Prostate gland (tissue), 2 donors: ENCODE measurements at regions not wholly inside any gene's neighbourhood (a gene's known extent, or its start where the extent isn't known, plus 50 kb on each side); places are given as distances from the start of the nearest gene placed in this dataset.

Experiments
- POLR2A ChIP-seq: fragments of 450-650 bp; IDR thresholded peaks from one replicate; pipeline ENCODE4 v1.6.1; 2016; ENCODE audit warnings: antibody characterized with exemption, mild to moderate bottlenecking
- TF ChIP-seq, protein P1 (sequence below), 4 experiments: fragments of 200-600 bp in 2 of 4; fragments of 450-650 bp in 2 of 4; sonication (generic) in 2 of 4; IDR thresholded peaks; 1 replicate in 3 of 4; 2 replicates in 1 of 4; pipeline ENCODE4 v1.5.1; 2016 to 2019; ENCODE audit warnings: antibody characterized with exemption in 4 of 4, mild to moderate bottlenecking in 2 of 4, moderate library complexity in 2 of 4

DNA sequence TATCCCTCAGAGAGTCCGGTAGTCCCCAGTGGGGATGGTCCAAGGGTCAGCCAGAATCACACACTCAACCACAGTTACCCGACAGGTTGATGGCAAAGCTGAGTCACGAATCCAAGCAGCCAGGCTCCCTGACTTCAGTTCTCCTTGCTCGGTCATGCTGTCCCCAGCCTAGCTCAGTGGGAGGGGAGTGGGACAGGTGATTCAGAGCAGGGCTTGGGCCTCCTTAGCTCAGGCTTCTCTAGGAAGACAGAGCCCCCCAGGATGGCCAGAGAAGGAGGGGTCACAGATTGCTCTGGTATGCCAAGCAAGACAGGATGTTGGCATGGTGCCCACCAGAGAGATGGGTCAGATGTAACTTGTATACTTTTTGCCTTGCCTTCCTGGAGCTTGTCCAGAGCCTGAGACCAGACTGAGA lies 66.5 kb downstream of the EFNB1 start:
- TF ChIP-seq, protein P1, sequence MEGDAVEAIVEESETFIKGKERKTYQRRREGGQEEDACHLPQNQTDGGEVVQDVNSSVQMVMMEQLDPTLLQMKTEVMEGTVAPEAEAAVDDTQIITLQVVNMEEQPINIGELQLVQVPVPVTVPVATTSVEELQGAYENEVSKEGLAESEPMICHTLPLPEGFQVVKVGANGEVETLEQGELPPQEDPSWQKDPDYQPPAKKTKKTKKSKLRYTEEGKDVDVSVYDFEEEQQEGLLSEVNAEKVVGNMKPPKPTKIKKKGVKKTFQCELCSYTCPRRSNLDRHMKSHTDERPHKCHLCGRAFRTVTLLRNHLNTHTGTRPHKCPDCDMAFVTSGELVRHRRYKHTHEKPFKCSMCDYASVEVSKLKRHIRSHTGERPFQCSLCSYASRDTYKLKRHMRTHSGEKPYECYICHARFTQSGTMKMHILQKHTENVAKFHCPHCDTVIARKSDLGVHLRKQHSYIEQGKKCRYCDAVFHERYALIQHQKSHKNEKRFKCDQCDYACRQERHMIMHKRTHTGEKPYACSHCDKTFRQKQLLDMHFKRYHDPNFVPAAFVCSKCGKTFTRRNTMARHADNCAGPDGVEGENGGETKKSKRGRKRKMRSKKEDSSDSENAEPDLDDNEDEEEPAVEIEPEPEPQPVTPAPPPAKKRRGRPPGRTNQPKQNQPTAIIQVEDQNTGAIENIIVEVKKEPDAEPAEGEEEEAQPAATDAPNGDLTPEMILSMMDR (IDR thresholded peaks at IDR 0.05), result no peak
- no peak for TF ChIP-seq POLR2A
